ENCODE measurements at regions not wholly inside any gene's neighbourhood (a gene's known extent, or its start where the extent isn't known, plus 50 kb on each side); places are given as distances from the start of the nearest gene placed in this dataset.

- TF ChIP-seq ZNF384 (IDR thresholded peaks at IDR 0.05) (no peak), SUZ12 (IDR thresholded peaks at IDR 0.05) (no peak), ELF4 (IDR thresholded peaks at IDR 0.05) (no peak), TARDBP (IDR thresholded peaks at IDR 0.05) (no peak), HDGF (IDR thresholded peaks at IDR 0.05; ENCODE audit: borderline replicate concordance) (no peak), FOXM1 (IDR thresholded peaks at IDR 0.05; ENCODE audit: borderline replicate concordance) (no peak)
Observed at GRCh38 chr4:133390198-133390855, 241.2 kb downstream of the PCDH10 start.

All from HEK293T (cell line).